Renal cortical epithelial cell (primary cell): ENCODE measurements at regions not wholly inside any gene's neighbourhood (a gene's known extent, or its start where the extent isn't known, plus 50 kb on each side); places are given as distances from the start of the nearest gene placed in this dataset.
"Not testable (repeated sequence)": the region's sequence is repeated elsewhere in the genome, so short reads cannot be mapped to it uniquely, and the experiment has no call there.

Source experiments
- DNase-seq: peaks from one replicate; pipeline ENCODE4 v3.0.0-alpha.2; 2011; ENCODE audit warnings: low read depth

DNA sequence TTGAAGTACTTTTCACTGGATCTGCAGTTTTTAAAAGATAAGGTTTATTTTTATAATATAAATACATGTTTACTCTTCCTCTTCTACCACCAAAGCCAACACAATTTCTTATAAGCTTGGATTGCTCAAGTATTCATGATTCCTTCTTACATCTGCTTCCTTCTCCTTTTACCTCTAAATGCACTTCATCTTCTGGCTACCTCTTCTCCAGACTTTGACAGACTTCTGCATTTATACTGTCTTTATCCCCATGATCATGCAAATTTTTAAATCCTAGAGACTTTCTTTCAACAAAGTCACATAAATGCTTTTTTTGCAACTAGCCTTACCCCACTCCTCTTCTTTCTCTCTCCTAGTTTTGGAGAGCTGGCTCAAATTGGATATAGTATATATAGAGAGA lies 142.9 kb downstream of the TFAP2B start:
- no peak for DNase-seq

DNA sequence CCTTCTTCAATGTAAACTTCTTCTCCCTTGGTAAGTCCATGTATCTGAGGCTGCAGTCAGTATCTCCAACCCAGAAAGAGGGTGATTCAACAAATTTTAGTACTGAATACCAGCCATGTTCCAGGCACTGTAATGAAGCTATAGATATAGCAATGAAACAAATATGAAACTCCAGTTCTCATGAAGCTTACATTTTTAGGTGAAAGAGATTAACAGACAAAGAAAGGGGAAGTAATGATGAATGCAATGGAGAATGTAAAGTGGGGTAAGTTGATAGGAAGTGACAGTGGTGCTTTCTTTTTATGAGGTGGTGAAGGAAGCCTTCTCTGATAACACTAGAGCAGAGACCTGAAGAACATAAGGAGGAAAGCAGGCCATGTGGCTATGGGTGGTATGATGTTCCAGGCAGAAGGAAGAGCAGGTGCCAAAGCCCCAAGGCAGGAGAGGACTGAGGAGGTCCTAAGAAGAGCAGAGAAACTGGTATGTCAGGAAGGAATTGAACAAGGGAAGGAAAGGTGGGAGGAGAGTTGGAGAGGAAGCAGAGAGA lies 143.6 kb downstream of the TFAP2B start:
- DNase-seq = no peak

DNA sequence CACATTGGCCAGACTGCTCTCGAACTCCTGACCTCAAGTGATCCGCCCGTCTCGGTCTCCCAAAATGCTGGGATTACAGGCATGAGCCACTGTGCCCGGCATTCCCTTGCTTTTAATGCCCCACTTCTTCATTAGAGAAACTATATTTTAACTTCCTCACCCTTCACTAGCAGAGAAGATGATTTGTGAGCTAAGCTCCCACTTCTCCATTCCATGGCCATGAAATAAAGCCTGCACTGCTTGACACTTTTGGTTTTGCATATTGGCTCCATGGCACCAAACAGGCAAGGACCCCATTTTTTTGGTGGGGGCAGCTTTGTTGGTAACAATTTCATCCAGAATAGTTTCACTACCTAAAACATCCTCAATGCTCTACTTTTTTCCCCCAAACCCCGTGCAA lies 145.3 kb downstream of the TFAP2B start:
- DNase-seq = no peak

DNA sequence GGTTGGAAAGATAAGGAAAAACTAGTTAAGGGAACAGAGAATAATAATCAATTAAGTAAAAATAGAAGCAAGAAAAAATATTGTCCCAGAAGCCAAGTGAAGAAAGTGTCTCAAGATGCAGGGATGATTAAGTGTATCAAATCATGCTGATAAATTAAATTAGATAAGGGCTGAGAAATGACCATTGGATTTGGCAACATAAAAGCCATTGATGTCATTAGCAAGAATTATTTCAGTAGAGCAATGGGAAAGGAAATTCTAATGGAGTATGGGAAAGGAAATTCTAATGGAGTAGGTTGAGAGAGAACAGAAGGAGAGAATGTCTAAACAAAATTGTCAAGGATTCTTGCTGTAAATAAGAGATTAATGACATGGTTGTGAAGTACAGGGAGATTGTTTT lies 146.8 kb downstream of the TFAP2B start:
- no peak for DNase-seq

DNA sequence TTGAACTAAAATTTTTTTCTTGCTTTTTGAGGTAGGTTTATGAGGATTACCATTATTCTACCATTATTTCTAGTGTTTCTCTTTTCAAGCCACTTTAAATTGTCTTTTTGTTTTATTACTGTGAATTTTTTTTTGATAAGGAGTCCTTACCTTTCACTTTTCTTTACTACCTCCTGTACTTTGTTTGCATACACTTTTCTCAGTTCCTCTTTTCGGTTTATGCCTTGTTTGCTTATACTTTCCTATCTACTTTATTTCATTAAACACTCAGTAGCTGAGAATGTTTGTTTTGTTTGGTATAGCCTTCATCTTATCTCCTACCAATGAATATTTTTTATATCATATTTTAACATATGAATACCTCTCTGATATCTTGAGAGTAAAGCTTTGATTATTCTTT lies 147.9 kb downstream of the TFAP2B start:
- no peak for DNase-seq

DNA sequence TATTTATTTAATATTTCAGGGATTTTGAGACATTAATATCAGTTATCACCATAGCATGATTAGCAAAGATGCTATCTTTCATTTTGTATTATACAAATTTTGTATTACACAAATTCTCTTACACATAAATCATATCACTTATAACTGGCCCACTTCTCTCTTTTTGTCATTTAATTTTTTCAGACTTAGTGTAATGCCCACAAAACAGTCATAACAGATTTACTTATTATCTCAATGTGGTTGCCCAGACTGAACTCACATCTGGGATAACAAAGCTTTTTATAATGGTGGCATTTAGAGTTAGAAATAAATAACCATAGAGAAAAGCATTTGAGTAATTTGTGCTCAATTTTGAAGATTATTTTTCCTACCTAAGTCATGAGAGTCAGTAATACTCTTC lies 148.3 kb downstream of the TFAP2B start:
- DNase-seq = no peak

DNA sequence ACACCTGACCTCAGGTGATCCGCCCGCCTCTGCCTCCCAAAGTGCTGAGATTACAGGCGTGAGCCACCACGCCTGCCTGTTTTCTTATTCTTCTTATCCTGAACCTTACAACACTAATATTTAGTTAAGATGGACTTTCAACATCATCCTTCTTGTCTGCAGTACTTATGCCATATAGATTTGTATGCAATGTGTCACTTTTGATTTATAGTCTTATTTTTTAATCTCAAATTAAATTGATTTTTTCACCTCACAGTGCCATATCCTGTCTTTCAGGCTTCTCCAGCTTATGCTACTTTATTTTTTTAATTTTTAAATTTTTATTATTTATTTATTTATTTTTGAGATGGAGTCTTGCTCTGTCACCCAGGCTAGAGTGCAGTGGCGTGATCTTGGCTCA lies 149.6 kb downstream of the TFAP2B start:
- DNase-seq = not testable (repeated sequence)

DNA sequence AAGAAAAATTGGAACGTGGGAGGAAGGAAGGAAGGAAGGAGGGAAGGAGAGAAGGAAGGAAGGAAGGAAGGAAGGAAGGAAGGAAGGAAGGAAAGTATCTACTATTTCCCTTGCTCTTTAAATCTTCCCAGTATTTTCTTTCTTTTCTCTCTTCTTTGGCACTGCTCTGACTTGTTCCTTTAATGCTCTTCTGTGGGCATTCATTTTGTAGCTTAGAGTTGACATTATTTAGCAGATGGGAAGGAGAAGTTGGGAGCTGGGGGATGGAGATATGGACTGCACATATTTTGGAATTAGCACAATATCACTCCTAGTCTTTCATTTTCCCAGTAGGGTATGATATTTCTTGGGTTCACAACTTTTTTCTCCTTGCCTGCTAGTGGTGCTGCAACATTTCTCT lies 152.2 kb downstream of the TFAP2B start:
- no peak for DNase-seq

DNA sequence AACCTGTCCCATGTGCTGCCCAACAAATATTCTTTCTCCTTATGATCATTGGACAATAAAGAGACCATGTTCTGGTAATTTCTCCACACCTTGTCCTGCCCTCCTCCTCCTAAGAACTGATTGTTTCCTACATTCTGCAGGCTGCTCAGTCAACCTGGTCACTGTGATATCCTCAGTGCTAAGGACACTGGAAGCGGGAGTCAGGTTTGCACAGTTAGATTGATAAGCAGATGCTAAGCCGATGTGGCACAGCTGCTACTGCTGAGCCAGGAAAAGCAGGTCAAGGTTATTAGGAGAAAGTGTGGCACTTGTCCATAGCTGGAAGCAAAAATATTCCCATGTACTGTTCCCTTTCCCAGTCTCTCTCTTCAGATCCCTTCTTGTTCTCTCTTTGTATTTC lies 154.8 kb downstream of the TFAP2B start:
- no peak for DNase-seq

DNA sequence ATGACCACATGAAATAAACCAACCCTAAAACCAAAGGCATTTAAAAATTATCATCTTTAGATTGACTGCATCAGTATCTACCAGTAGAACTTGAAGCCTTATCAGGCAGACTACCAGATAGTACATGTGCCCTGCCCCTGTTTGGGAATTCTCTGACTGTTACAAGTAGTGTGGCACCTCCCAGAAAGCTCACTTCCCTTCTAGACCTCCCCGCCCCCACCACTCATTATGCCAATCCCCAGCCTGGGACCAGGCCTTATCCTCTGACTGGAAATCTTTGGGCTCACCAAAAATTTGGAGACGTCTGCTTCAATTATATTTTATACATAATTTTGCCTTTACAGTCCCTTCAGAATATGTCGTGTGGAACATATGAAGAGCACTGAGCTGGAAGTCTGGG lies 155.6 kb downstream of the TFAP2B start:
- DNase-seq = no peak

DNA sequence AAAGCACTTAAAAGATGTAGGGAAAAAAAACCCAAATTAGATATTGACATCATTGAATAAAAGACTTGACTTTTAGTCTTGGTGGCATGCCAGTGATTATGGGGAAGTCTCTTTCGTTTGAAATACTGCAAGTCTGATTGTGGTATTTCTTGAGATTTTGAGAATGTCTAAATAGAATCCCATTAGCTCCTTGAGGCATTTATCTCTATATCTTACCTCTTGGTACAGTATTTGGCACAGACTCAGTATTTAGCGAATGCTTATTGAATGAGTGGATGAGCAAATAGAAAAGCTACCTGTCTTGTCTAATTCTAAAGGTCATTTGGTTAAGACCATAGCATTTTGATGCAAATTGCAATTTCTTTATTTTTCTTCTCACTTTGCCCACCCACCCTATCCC lies 156.5 kb downstream of the TFAP2B start:
- DNase-seq = no peak

DNA sequence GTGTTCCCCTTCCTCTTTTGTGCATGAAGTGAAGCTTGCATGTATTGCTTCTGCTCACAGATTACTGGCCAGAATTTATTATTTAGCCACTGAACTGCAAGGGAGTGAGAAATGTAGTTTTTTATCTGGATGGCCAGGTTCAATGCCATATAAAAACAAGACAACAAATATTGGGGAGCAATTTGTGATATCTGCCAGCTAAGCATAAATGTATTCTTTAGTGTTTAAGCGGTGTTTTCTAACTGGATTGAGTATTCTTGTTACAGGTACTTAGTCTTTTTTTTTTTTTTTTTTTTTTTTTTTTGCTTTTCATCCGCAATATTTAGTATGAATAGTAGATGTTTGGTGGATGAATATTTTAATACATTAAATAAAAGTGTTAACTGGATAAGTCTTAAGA lies 158.2 kb downstream of the TFAP2B start:
- DNase-seq = no peak

DNA sequence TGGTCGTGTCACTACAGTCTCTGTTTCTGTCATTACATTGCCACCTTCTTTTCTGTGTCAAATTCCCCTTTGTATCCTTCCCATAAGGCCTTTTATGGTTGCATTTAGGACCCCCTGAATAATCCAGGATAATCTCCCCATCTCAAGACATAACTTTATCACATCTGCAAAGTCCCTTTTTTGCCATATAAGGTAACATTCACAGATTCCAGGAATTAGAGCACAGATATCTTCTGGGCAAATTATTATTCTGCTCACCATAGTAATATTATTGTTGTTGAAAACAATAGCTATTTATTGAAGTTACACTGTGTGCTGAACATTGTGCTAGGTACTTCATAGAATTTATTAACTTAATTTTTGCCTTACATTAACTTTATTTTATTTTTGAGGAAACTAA lies 159.1 kb downstream of the TFAP2B start:
- peak; percentile 15 for DNase-seq

DNA sequence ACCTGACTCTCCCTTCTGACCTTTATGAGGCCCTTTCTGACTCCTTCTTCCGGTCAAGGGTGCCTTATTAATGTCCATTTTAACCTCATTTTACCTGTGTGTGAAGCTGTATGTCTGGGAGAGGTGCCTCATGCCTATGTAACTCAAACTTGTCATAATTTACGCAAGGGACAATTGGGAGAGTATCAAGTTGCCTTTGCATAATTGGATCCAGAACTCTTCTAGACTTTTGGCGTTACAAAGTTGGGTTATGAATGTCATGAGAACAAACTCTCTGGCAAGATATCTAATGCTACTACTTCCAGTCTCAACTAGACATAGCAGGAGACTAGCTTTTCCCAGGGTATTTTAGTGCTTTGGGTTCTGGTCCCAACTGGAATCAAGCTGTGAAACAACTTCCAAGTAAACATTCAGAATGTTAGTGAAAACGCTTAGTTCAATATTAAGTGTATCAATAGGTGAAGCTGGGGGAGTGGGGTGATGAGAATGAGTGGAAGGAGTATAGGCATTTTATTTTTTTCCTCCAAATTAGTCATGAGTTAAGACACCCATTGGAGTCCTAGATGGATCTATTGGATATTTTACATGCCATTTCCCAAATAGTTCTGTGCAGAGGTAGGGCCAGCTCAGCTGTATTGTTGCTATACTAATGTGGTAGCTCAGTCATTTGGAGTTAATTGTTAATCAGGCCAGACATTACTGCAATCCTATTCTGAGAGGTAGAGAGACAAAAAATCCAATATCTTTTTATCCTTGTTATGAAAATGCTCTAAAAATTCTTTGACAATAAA lies 159.9 kb downstream of the TFAP2B start:
- DNase-seq = peak; percentile 91

DNA sequence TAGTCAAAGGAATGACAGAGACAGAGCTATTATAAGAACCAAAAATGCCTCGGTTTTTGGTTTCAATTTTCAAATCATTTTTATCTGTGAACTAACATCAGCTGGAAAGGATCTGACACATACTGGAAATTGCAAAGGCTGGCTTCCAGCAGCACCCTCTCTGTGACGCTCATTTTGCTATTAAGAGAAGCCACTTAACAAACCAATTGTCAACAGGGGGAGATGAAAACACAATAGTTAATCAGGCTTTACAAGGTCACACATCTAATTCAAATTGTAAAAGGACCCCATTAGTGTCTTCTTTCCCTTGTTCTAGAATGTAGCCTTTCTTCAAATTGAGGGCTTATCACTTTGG lies 160.5 kb downstream of the TFAP2B start:
- peak; percentile 56 for DNase-seq

DNA sequence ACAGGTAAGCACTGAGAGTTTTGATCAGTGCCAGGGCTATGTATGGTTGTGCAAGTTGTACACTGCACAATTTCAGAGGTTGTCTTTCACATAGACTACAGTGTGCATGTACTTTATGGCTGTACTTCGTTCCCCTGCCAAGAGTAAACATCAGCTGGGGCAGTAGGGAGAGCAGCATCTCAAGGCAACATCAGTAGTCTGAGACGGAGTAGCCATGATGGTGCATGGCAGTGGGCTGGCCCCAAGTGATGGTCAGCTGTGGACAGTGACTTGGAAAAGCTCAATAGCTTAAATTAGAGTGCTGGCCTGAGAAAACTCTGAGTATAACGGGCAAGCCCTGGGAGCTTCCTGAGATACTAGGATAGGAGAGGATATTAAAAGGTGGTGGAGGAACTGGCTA lies 165.5 kb downstream of the TFAP2B start:
- no peak for DNase-seq

DNA sequence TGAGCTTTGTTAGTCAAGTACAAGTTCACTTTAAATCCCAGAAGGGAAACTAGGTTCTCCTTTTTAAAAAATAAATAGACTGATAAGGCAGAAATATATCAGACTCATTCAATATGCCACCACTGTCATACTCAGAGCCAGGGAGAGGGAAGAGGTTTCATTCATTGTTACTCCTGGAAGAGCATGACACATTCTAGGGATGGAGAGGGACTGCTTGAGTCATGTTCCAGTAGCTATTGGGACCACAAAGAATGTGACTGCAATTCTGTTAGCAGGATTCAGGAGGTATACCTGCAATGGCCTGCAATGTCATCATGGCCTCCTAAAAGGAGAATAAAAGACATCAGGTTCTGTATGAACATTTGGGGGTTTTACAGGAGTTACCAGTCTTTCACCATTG lies 167.6 kb downstream of the TFAP2B start:
- peak; percentile 41 for DNase-seq

DNA sequence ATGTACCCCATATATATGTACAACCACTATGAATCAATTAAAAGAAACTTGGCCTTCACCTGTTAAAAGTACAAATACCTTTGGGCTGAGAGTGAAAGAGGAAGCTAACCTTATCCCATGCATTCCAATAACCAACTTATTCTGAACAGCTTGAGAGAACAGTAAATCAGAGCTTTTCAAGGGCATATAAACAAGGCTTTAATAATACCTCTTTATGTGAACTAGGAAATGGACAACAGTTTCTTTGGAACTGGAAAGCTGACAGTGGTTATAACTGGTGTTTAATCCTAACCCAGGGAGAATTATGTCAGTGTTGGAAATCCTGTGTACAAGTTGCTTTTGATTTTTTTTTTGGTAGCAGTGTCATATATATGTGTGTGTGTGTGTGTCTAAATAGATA lies 170.5 kb downstream of the TFAP2B start:
- DNase-seq = no peak

DNA sequence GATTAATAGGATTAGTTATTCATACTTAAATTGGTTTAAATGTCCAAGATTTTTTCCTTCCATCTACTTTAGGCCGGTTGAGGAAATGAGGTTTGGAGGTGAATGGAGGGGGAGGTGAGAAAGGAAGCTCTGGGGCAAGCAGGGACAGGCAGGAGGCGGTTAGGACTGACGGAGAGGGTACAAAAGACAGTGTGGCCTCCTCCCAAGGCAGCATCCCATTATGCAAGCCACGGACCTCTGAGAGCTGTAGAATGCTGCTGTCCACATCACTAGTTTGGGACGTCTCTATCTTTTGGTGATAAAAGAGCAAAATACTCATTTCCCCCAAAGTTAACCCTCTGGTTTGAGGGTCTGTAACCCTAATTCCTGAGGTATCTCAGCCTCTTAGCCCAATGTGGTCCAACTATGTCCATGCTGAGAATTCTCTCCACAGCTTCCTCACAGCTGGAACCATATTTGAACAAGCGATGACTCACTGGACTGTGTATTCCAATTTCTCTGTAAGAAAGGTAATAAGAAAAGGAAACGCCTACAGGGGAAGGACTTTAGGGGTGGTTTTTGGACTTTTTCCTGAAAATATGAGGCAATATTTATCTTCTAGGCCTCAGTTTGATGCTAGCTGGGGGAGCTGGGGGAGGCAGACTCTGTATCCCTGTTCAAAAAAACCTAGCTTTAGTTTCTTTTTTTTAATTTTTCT lies 172.2 kb downstream of the TFAP2B start:
- peak; percentile 48 for DNase-seq

DNA sequence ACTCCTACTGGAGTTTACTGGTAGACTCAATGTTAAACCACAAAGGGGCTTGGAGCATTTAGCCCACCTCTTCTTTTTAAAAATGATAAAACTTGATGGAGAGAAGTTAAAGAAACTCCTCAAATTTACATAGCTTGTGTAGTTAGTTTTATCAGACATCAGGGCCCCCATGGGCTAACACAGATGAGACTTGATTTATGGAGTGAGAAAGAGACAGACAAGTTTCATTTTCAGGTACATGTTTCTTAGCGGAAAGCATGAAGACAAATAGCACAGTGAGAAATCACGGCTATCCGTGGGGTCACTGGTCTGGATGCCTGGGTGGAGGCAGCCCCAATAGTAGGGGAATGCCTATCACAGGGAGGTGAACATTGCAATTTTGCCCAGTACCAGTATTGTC lies 173.6 kb downstream of the TFAP2B start:
- DNase-seq = no peak

DNA sequence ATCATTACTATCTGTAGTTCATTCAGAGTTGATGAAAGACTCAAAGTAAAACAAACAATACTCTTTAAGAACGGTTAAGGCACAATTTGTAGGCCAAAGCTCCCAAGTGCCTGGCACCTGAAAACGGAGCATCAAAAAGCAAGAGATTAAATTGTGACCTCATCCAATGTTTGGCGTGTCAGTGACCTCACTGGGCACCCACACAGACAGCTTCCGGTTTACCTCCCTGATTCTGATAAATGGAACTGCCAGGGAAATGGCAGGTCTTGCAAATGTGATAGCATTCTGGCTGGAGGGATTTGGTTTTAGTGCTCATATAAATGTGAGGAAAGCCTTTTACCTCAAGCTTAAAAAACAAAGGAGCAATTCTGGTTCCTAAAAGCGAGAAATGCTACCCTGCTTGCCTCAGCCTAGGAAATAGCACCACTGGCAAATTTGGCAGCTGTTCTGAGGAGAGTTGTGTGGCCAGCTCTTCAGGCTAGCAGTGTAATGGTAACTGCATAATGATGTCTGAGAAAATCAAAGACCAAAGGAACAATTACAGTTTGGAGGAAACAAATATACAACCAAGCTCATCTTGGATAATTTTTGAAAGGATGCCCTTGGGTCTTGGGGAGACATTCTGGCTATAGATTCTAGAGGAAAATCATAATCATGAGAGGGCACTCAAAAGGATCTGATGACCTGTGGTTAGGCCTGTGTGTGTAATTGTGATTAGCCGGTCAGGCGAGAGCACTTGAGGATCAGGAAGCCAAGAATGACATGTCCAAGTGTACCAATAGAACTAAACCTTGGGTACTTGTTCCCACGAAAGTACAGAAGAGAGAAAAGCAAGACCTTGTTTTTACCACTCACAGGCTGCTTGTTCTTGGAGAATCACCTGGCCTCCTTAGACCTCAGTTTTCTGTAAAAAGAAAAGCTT lies 174.3 kb downstream of the TFAP2B start:
- no peak for DNase-seq

DNA sequence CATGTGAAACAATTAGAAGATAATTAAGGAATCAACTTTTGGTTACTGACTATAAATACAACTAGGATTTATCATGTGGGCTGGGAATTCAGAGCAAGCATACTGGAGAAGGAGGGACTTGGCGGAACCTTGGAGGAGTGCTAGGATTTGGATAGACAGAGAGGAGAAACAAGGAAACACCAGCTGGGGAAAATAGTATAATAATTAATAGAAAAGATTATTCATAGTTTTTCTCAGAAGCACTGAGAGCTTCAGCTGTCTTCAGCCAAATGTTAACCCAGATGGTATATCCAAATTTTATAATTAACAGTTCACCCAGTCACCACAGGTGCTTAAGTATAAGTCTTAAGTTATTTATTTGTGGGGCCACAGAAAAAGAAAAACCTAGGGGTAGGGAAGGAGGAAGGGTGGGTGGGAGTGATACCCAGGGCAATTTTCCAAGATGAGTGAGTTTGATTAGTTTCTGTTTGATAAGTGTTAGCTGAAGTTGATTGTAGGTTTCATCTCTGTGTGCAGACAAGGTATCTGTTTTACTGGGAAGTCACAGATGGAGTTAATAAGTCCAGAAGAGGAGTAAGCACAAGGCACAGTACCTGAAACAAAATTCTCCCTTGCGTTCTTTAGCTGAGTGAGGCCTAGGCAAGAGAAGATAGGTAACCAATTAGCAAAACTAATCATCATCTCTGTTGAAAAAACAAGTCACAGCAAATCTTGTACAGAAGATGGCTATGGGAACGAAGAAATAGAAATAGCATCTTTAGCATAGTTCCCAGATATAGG lies 175.5 kb downstream of the TFAP2B start:
- DNase-seq = no peak
